ENCODE measurements at regions not wholly inside any gene's neighbourhood (a gene's known extent, or its start where the extent isn't known, plus 50 kb on each side); places are given as distances from the start of the nearest gene placed in this dataset.

- no peak for TF ChIP-seq EP300 (IDR thresholded peaks at IDR 0.05)
- TF ChIP-seq, protein P1, sequence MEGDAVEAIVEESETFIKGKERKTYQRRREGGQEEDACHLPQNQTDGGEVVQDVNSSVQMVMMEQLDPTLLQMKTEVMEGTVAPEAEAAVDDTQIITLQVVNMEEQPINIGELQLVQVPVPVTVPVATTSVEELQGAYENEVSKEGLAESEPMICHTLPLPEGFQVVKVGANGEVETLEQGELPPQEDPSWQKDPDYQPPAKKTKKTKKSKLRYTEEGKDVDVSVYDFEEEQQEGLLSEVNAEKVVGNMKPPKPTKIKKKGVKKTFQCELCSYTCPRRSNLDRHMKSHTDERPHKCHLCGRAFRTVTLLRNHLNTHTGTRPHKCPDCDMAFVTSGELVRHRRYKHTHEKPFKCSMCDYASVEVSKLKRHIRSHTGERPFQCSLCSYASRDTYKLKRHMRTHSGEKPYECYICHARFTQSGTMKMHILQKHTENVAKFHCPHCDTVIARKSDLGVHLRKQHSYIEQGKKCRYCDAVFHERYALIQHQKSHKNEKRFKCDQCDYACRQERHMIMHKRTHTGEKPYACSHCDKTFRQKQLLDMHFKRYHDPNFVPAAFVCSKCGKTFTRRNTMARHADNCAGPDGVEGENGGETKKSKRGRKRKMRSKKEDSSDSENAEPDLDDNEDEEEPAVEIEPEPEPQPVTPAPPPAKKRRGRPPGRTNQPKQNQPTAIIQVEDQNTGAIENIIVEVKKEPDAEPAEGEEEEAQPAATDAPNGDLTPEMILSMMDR (IDR thresholded peaks at IDR 0.05) = no peak
These were observed 279.0 kb downstream of the HS3ST1 start for GRCh38 chr4:11149612-11150259.

Measured in tibial nerve (tissue), 4 donors.